ENCODE measurements at regions not wholly inside any gene's neighbourhood (a gene's known extent, or its start where the extent isn't known, plus 50 kb on each side); places are given as distances from the start of the nearest gene placed in this dataset.

GRCh38 chr13:107091861-107092260, 523.9 kb upstream of the ARGLU1 start:
- DNase-seq (ENCODE audit: extremely low read depth, low read depth, low spot score), result no peak

GRCh38 chr13:107091428-107091827, 523.5 kb upstream of the ARGLU1 start:
- no peak for DNase-seq (ENCODE audit: extremely low read depth, low read depth, low spot score)

- no peak for DNase-seq (ENCODE audit: extremely low read depth, low read depth, low spot score)
These were observed 520.1 kb upstream of the ARGLU1 start for GRCh38 chr13:107088061-107088460.

- DNase-seq (ENCODE audit: extremely low read depth, low read depth, low spot score), result no peak
These were observed 511.6 kb upstream of the ARGLU1 start for GRCh38 chr13:107079423-107080049.

GRCh38 chr13:107078229-107078765, 510.4 kb upstream of the ARGLU1 start:
- no peak for DNase-seq (ENCODE audit: extremely low read depth, low read depth, low spot score)

- DNase-seq (ENCODE audit: extremely low read depth, low read depth, low spot score), result no peak
These were observed 508.9 kb upstream of the ARGLU1 start for GRCh38 chr13:107076801-107077200.

- DNase-seq (ENCODE audit: extremely low read depth, low read depth, low spot score), result no peak
These were observed 507.6 kb upstream of the ARGLU1 start for GRCh38 chr13:107075576-107075975.

GRCh38 chr13:107070792-107071191, 502.9 kb upstream of the ARGLU1 start:
- DNase-seq (ENCODE audit: extremely low read depth, low read depth, low spot score), result no peak

- no peak for DNase-seq (ENCODE audit: extremely low read depth, low read depth, low spot score)
These were observed 501.3 kb upstream of the ARGLU1 start for GRCh38 chr13:107069108-107069776.

GRCh38 chr13:107067381-107067780, 499.4 kb upstream of the ARGLU1 start:
- no peak for DNase-seq (ENCODE audit: extremely low read depth, low read depth, low spot score)

- no peak for DNase-seq (ENCODE audit: extremely low read depth, low read depth, low spot score)
These were observed 498.4 kb upstream of the ARGLU1 start for GRCh38 chr13:107066355-107066754.

GRCh38 chr13:107065036-107065435, 497.1 kb upstream of the ARGLU1 start:
- no peak for DNase-seq (ENCODE audit: extremely low read depth, low read depth, low spot score)

- DNase-seq (ENCODE audit: extremely low read depth, low read depth, low spot score), result no peak
These were observed 489.2 kb upstream of the ARGLU1 start for GRCh38 chr13:107057028-107057631.

GRCh38 chr13:107043021-107043956, 475.4 kb upstream of the ARGLU1 start:
- DNase-seq (ENCODE audit: extremely low read depth, low read depth, low spot score), result no peak

- DNase-seq (ENCODE audit: extremely low read depth, low read depth, low spot score), result no peak
These were observed 467.8 kb upstream of the ARGLU1 start for GRCh38 chr13:107035778-107036177.

- no peak for DNase-seq (ENCODE audit: extremely low read depth, low read depth, low spot score)
These were observed 467.2 kb upstream of the ARGLU1 start for GRCh38 chr13:107035186-107035585.

- DNase-seq (ENCODE audit: extremely low read depth, low read depth, low spot score), result no peak
These were observed 466.4 kb upstream of the ARGLU1 start for GRCh38 chr13:107034236-107034872.

GRCh38 chr13:107031716-107032115, 463.8 kb upstream of the ARGLU1 start:
- no peak for DNase-seq (ENCODE audit: extremely low read depth, low read depth, low spot score)

GRCh38 chr13:107028751-107029150, 460.8 kb upstream of the ARGLU1 start:
- no peak for DNase-seq (ENCODE audit: extremely low read depth, low read depth, low spot score)

GRCh38 chr13:107025991-107026390, 458.1 kb upstream of the ARGLU1 start:
- no peak for DNase-seq (ENCODE audit: extremely low read depth, low read depth, low spot score)
